ENCODE measurements at regions not wholly inside any gene's neighbourhood (a gene's known extent, or its start where the extent isn't known, plus 50 kb on each side); places are given as distances from the start of the nearest gene placed in this dataset.

- TF ChIP-seq POLR2A (IDR thresholded peaks at IDR 0.05) (no peak), CTCF (IDR thresholded peaks at IDR 0.05) (no peak)
Measured at GRCh38 chr13:60794751-60795150, 397.7 kb downstream of the TDRD3 start.

Measured in body of pancreas (tissue), 4 donors.